IPS-20b (cell line): ENCODE measurements at regions not wholly inside any gene's neighbourhood (a gene's known extent, or its start where the extent isn't known, plus 50 kb on each side); places are given as distances from the start of the nearest gene placed in this dataset.

Experiments used
- H3K27ac ChIP-seq: one replicate; pipeline ENCODE4 v1.5.1; 2013; ENCODE audit warnings: low read length
- H3K27me3 ChIP-seq: 2 replicates; pipeline ENCODE4 v1.6.1; 2013; ENCODE audit warnings: mild to moderate bottlenecking, low read length, inconsistent platforms; ENCODE audit not compliant: insufficient read depth
- H3K36me3 ChIP-seq: 2 replicates; pipeline ENCODE4 v1.6.1; 2013; ENCODE audit warnings: low read depth, mild to moderate bottlenecking, inconsistent platforms, low read length, moderate library complexity; ENCODE audit not compliant: insufficient read depth
- H3K4me1 ChIP-seq: 2 replicates; pipeline ENCODE4 v1.6.1; 2013; ENCODE audit warnings: mild to moderate bottlenecking, control low read depth, inconsistent platforms, low read length, moderate library complexity; ENCODE audit not compliant: insufficient read depth
- H3K4me3 ChIP-seq: 2 replicates; pipeline ENCODE4 v1.5.1; 2013; ENCODE audit warnings: mild to moderate bottlenecking, low read length, inconsistent platforms
- H3K9ac ChIP-seq: 2 replicates; pipeline ENCODE4 v1.6.1; 2013; ENCODE audit warnings: low read depth, mild to moderate bottlenecking, inconsistent platforms, low read length, moderate library complexity
- H3K9me3 ChIP-seq: 2 replicates; pipeline ENCODE4 v1.6.1; 2013; ENCODE audit warnings: mild to moderate bottlenecking, low read depth, low read length, inconsistent platforms; ENCODE audit not compliant: insufficient read depth

DNA sequence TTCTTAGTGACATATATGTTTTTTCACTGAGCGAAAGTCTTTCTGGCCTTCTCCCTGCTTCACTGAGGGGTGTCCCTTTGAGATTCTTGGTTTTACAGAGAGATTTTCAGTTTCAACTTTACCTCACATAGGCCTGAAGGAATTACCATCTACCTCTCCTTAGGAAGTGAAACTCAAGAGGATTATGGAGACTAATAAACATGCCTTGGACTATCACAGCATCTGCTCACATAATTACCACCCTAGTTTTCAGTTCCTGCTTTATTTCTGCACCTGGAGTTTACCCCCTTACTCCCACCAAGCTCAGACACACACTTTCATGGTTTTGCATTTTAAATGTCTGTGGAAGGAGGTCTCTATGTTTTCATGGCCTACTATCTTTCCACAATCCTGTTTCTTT, 118.3 kb upstream of the SCAF11 start:
- Histone ChIP-seq H3K9ac (no peak overlapping the region), H3K27me3 (no peaks in the 10 kb centered on the region), H3K4me3 (no peak overlapping the region), H3K4me1 (no peaks in the 10 kb centered on the region), H3K9me3 (peaks cover 7% of the 10 kb centered on the region; the same call in 1 of the 2 replicates), H3K36me3 (no peaks in the 10 kb centered on the region), H3K27ac (no peak overlapping the region)

DNA sequence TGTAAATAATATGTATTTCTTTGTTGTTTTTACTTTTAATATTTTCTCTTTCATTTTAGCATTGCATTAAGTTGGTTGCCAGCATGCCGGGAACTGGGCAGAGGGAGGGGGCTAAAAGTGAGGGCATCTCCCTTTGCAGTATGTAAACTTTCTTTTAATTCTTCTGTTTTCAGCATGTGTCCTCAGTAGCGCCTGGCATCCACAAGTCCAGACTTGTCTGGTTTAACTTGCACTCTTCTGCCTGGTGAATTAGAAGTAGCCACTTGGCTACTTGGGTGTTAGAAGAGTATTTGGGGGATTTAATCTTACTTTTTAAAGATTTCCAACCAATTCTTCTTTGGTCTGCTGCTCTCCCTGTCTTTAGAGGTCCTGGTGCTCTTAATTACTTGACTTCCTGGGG, 117.2 kb upstream of the SCAF11 start:
- Histone ChIP-seq H3K27me3 (no peaks in the 10 kb centered on the region), H3K36me3 (no peaks in the 10 kb centered on the region), H3K27ac (no peak overlapping the region), H3K4me1 (no peaks in the 10 kb centered on the region), H3K9ac (no peak overlapping the region), H3K4me3 (no peak overlapping the region), H3K9me3 (0 out of 2 replicates have a peak, but pooled peaks cover 7% of the 10 kb centered on the region)

- no peak overlapping the region for H3K27ac ChIP-seq
- no peak overlapping the region for H3K4me3 ChIP-seq
- no peaks in the 10 kb centered on the region for H3K9me3 ChIP-seq
- no peaks in the 10 kb centered on the region for H3K36me3 ChIP-seq
- no peaks in the 10 kb centered on the region for H3K4me1 ChIP-seq
- no peaks in the 10 kb centered on the region for H3K27me3 ChIP-seq
- no peak overlapping the region for H3K9ac ChIP-seq
These were observed 115.4 kb upstream of the SCAF11 start for GRCh38 chr12:46105735-46106134.

- Histone ChIP-seq H3K4me3 (no peak overlapping the region), H3K27ac (no peak overlapping the region), H3K9me3 (no peaks in the 10 kb centered on the region; the same call in 1 of the 2 replicates), H3K4me1 (no peaks in the 10 kb centered on the region), H3K36me3 (no peaks in the 10 kb centered on the region), H3K9ac (no peak overlapping the region), H3K27me3 (no peaks in the 10 kb centered on the region)
These were observed 113.4 kb upstream of the SCAF11 start for GRCh38 chr12:46103559-46104383.

DNA sequence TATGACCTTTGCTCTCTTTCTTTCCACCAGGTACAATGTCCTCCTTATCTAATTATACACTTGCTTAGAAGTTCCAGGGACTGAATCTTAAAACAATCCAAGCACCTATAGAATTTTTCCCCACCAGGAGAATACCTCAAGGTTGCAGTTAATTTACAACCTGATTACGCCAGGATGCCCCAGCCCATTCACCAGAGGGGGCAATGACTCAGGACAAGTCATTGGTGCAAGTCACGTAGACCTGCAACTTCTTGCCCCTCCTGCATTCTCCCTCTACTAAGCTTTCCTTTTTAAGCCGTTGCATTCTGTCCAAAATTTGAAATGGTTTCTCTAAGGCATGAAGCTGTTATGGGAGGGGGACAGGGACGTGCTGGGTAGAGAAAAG, 111.1 kb upstream of the SCAF11 start:
- no peaks in the 10 kb centered on the region; the same call in 1 of the 2 replicates for H3K9me3 ChIP-seq
- H3K9ac ChIP-seq, result no peak overlapping the region
- H3K27me3 ChIP-seq, result no peaks in the 10 kb centered on the region
- no peak overlapping the region for H3K27ac ChIP-seq
- no peaks in the 10 kb centered on the region for H3K36me3 ChIP-seq
- H3K4me1 ChIP-seq, result no peaks in the 10 kb centered on the region
- no peak overlapping the region for H3K4me3 ChIP-seq

GRCh38 chr12:46100551-46101484, 110.4 kb upstream of the SCAF11 start:
- no peaks in the 10 kb centered on the region; the same call in 1 of the 2 replicates for H3K9me3 ChIP-seq
- no peak overlapping the region for H3K4me3 ChIP-seq
- H3K4me1 ChIP-seq, result no peaks in the 10 kb centered on the region
- no peak overlapping the region for H3K9ac ChIP-seq
- H3K36me3 ChIP-seq, result no peaks in the 10 kb centered on the region
- no peak overlapping the region for H3K27ac ChIP-seq
- H3K27me3 ChIP-seq, result no peaks in the 10 kb centered on the region

DNA sequence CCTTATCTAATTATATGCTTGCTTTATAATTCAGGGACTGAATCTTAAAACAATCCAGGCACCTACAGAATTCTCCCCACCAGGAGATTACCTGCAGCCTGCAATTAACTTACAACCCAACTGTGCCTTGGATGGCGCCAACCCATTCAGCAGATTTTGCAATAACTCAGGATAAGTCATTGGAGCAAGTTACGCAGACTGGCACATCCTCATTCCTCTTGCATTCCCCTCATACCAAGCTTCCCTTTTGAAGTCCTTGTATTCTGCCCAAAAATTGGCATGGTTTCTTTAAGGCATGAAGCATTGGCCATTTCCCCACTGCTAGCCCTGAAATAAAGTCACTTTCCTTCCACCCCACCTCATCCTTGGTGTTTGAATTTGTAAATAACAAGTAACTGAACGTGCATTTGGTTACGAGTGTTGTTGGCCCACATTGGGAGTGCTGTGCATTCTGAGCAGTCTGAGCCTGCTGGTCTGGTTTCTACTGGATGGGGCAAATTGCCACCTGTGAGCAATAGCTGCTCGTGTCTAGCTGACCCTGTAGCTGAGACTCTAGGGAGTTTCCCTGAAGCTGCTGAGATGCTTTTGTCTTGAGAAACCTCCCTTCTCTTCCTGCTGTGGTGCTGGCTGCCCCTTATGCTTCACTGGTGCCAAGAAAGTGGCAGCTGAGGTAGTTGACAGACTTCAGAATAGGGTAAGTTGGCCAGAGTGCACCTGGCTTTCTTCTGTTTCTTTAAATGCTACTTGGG, 99.2 kb upstream of the SCAF11 start:
- peaks cover 78% of the 10 kb centered on the region for H3K9me3 ChIP-seq

GRCh38 chr12:46087916-46088439, 97.6 kb upstream of the SCAF11 start:
- H3K4me1 ChIP-seq, result no peaks in the 10 kb centered on the region
- no peak overlapping the region for H3K4me3 ChIP-seq
- no peaks in the 10 kb centered on the region for H3K36me3 ChIP-seq
- H3K27me3 ChIP-seq, result no peaks in the 10 kb centered on the region
- H3K9me3 ChIP-seq, result peaks cover 81% of the 10 kb centered on the region
- H3K27ac ChIP-seq, result no peak overlapping the region
- no peak overlapping the region for H3K9ac ChIP-seq

More for the DNA sequence above, 99.2 kb upstream of the SCAF11 start:
- no peak overlapping the region for H3K27ac ChIP-seq
- no peak overlapping the region for H3K4me3 ChIP-seq
- H3K9ac ChIP-seq, result no peak overlapping the region
- no peaks in the 10 kb centered on the region for H3K36me3 ChIP-seq
- H3K27me3 ChIP-seq, result no peaks in the 10 kb centered on the region
- H3K4me1 ChIP-seq, result no peaks in the 10 kb centered on the region

GRCh38 chr12:46084666-46085631, 94.6 kb upstream of the SCAF11 start:
- Histone ChIP-seq H3K9ac (no peak overlapping the region), H3K36me3 (no peaks in the 10 kb centered on the region), H3K4me3 (no peak overlapping the region; the same call in 1 of the 2 replicates), H3K9me3 (peaks cover 70% of the 10 kb centered on the region), H3K27me3 (no peaks in the 10 kb centered on the region), H3K27ac (no peak overlapping the region), H3K4me1 (no peaks in the 10 kb centered on the region)

GRCh38 chr12:46082490-46083200, 92.3 kb upstream of the SCAF11 start:
- Histone ChIP-seq H3K4me3 (no peak overlapping the region), H3K36me3 (no peaks in the 10 kb centered on the region), H3K27ac (no peak overlapping the region), H3K9ac (no peak overlapping the region), H3K27me3 (no peaks in the 10 kb centered on the region), H3K9me3 (peaks cover 81% of the 10 kb centered on the region), H3K4me1 (no peaks in the 10 kb centered on the region)
